Coronary artery (tissue), 2 donors: ENCODE measurements at regions not wholly inside any gene's neighbourhood (a gene's known extent, or its start where the extent isn't known, plus 50 kb on each side); places are given as distances from the start of the nearest gene placed in this dataset.
A peak's percentile ranks its signal among the peaks of the same experiment; 100 is the strongest.

Experiments used
- DNase-seq: peaks from one replicate; pipeline ENCODE4 v3.0.0-alpha.2; 2017; ENCODE audit warnings: low spot score
- H3K27ac ChIP-seq, 2 donors: fragments of 200-600 bp; sonication (generic); one replicate each; pipeline ENCODE4 v1.5.1; 2016 to 2019
- H3K4me3 ChIP-seq: fragments of 200-600 bp; sonication (generic); 2 replicates; pipeline ENCODE4 v1.5.1; 2016; ENCODE audit warnings: mild to moderate bottlenecking, moderate library complexity
- CTCF ChIP-seq: fragments of 200-600 bp; sonication (generic); IDR thresholded peaks from one replicate; pipeline ENCODE4 v1.5.1; 2019; ENCODE audit warnings: antibody characterized with exemption

- TF ChIP-seq CTCF = no peak
- peak overlapping the region; percentile 2 for H3K4me3 ChIP-seq
- peak overlapping the region in 1 of 2 donors; percentile 14 for H3K27ac ChIP-seq
- DNase-seq = no peak
Measured at GRCh38 chr9:87270221-87270847, 227.3 kb upstream of the DAPK1 start.

GRCh38 chr9:87270848-87271234 is 226.8 kb upstream of the DAPK1 start:
- no peak for TF ChIP-seq CTCF
- H3K27ac ChIP-seq = no peak overlapping the region
- no peak for DNase-seq
- H3K4me3 ChIP-seq = peak overlapping the region; percentile 2

GRCh38 chr9:87271696-87272477 is 225.8 kb upstream of the DAPK1 start:
- no peak for TF ChIP-seq CTCF
- H3K27ac ChIP-seq = no peak overlapping the region
- no peak for DNase-seq
- no peak overlapping the region for H3K4me3 ChIP-seq

- no peak overlapping the region for H3K27ac ChIP-seq
- no peak overlapping the region for H3K4me3 ChIP-seq
- TF ChIP-seq CTCF = no peak
- no peak for DNase-seq
Measured at GRCh38 chr9:87275047-87275725, 222.5 kb upstream of the DAPK1 start.

- TF ChIP-seq CTCF = no peak
- Histone ChIP-seq H3K27ac (no peak overlapping the region), H3K4me3 (no peak overlapping the region)
- no peak for DNase-seq
Measured at GRCh38 chr9:87276327-87276841, 221.3 kb upstream of the DAPK1 start.

- TF ChIP-seq CTCF = no peak
- Histone ChIP-seq H3K4me3 (no peak overlapping the region), H3K27ac (no peak overlapping the region)
- no peak for DNase-seq
Measured at GRCh38 chr9:87276851-87277261, 220.8 kb upstream of the DAPK1 start.
